ENCODE measurements at regions not wholly inside any gene's neighbourhood (a gene's known extent, or its start where the extent isn't known, plus 50 kb on each side); places are given as distances from the start of the nearest gene placed in this dataset.
"Not testable (repeated sequence)": the region's sequence is repeated elsewhere in the genome, so short reads cannot be mapped to it uniquely, and the experiment has no call there.

- DNase-seq, result no peak
Measured at GRCh38 chr16:79966226-79966625, 365.7 kb upstream of the MAF start.

- DNase-seq, result no peak
Measured at GRCh38 chr16:79965718-79966117, 365.2 kb upstream of the MAF start.

GRCh38 chr16:79964104-79964503 lies 363.6 kb upstream of the MAF start:
- no peak for DNase-seq

- DNase-seq, result no peak
Measured at GRCh38 chr16:79962962-79963361, 362.4 kb upstream of the MAF start.

- no peak for DNase-seq
Measured at GRCh38 chr16:79959226-79959625, 358.7 kb upstream of the MAF start.

GRCh38 chr16:79954921-79955705 lies 354.6 kb upstream of the MAF start:
- DNase-seq, result no peak

GRCh38 chr16:79950932-79951719 lies 350.6 kb upstream of the MAF start:
- no peak for DNase-seq

- no peak for DNase-seq
Measured at GRCh38 chr16:79949417-79949816, 348.9 kb upstream of the MAF start.

- no peak for DNase-seq
Measured at GRCh38 chr16:79947771-79948170, 347.2 kb upstream of the MAF start.

- no peak for DNase-seq
Measured at GRCh38 chr16:79946252-79946651, 345.7 kb upstream of the MAF start.

GRCh38 chr16:79943736-79944135 lies 343.2 kb upstream of the MAF start:
- no peak for DNase-seq

- no peak for DNase-seq
Measured at GRCh38 chr16:79938575-79938974, 338.0 kb upstream of the MAF start.

GRCh38 chr16:79937671-79938070 lies 337.1 kb upstream of the MAF start:
- not testable (repeated sequence) for DNase-seq

- no peak for DNase-seq
Measured at GRCh38 chr16:79933603-79934002, 333.1 kb upstream of the MAF start.

GRCh38 chr16:79932572-79932971 lies 332.0 kb upstream of the MAF start:
- DNase-seq, result no peak

GRCh38 chr16:79931721-79932120 lies 331.2 kb upstream of the MAF start:
- no peak for DNase-seq

- no peak for DNase-seq
Measured at GRCh38 chr16:79929260-79929965, 328.9 kb upstream of the MAF start.

- DNase-seq, result no peak
Measured at GRCh38 chr16:79928142-79928873, 327.8 kb upstream of the MAF start.

- DNase-seq, result no peak
Measured at GRCh38 chr16:79926451-79927205, 326.1 kb upstream of the MAF start.

GRCh38 chr16:79923431-79923830 lies 322.9 kb upstream of the MAF start:
- DNase-seq, result no peak

GRCh38 chr16:79920685-79921084 lies 320.1 kb upstream of the MAF start:
- no peak for DNase-seq

- no peak for DNase-seq
Measured at GRCh38 chr16:79918916-79919315, 318.4 kb upstream of the MAF start.

Data from KG1 (cell line).